ENCODE measurements at regions not wholly inside any gene's neighbourhood (a gene's known extent, or its start where the extent isn't known, plus 50 kb on each side); places are given as distances from the start of the nearest gene placed in this dataset.

DNA sequence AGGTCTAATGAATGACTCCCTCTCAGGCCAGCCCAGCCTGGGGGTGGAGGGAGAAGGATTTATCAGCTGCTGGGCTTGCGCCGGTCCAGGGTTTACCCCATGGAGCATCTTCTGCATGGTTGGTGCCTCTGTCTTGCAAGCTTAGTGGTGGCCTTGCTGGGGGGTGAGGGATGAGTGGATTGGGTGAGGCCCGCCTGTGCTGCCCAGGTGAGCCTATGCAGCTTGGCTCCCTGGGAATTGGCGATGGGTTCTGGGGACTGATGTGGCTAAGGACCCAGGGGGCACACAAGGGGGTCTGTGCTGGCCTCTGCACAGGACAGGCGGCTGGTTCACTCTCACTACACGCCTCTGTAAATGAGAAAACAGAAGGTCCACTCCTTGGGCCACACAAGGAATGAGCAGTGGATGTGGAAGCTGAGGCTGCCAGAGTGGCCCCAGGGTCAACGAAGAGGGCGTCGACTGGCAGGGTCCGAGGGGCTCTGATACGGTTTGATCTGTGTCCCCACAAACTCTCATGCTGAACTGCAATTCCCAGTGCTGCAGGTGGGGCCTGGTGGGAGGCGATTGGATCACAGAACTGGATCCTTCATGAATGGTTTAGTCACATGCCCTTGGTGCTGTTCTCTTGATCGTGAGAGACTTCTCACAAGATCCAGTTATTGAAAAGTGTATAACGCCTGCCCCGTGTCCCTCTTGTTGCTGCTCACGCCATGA, 151.6 kb upstream of the HDAC4 start:
- Histone ChIP-seq H3K27ac (no peak overlapping the region), H3K9me3 (no peaks in the 10 kb centered on the region), H3K4me1 (ENCODE audit: control insufficient read depth in 1 of 2, insufficient read depth in 1 of 2, low read depth in 1 of 2, low read length in 1 of 2) (no peaks in the 10 kb centered on the region), H3K36me3 (no peaks in the 10 kb centered on the region), H3K27me3 (peaks cover 13% of the 10 kb centered on the region), H3K4me3 (ENCODE audit: low read depth in 1 of 2, low read length in 1 of 2) (no peak overlapping the region)
- TF ChIP-seq, protein P1, sequence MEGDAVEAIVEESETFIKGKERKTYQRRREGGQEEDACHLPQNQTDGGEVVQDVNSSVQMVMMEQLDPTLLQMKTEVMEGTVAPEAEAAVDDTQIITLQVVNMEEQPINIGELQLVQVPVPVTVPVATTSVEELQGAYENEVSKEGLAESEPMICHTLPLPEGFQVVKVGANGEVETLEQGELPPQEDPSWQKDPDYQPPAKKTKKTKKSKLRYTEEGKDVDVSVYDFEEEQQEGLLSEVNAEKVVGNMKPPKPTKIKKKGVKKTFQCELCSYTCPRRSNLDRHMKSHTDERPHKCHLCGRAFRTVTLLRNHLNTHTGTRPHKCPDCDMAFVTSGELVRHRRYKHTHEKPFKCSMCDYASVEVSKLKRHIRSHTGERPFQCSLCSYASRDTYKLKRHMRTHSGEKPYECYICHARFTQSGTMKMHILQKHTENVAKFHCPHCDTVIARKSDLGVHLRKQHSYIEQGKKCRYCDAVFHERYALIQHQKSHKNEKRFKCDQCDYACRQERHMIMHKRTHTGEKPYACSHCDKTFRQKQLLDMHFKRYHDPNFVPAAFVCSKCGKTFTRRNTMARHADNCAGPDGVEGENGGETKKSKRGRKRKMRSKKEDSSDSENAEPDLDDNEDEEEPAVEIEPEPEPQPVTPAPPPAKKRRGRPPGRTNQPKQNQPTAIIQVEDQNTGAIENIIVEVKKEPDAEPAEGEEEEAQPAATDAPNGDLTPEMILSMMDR (IDR thresholded peaks at IDR 0.05) = no peak

- Histone ChIP-seq H3K4me1 (ENCODE audit: control insufficient read depth in 1 of 2, insufficient read depth in 1 of 2, low read depth in 1 of 2, low read length in 1 of 2) (no peaks in the 10 kb centered on the region), H3K4me3 (ENCODE audit: low read depth in 1 of 2, low read length in 1 of 2) (no peak overlapping the region), H3K9me3 (no peaks in the 10 kb centered on the region), H3K36me3 (no peaks in the 10 kb centered on the region), H3K27me3 (peaks cover 13% of the 10 kb centered on the region), H3K27ac (no peak overlapping the region)
- TF ChIP-seq, protein P1 (IDR thresholded peaks at IDR 0.05) = no peak
Observed at GRCh38 chr2:239551206-239551605, 150.4 kb upstream of the HDAC4 start.

GRCh38 chr2:239550357-239550756, 149.5 kb upstream of the HDAC4 start:
- no peak overlapping the region for H3K4me3 ChIP-seq (ENCODE audit: low read depth in 1 of 2, low read length in 1 of 2)
- TF ChIP-seq, protein P1 (IDR thresholded peaks at IDR 0.05) = no peak
- no peaks in the 10 kb centered on the region for H3K36me3 ChIP-seq
- no peaks in the 10 kb centered on the region for H3K9me3 ChIP-seq
- H3K27ac ChIP-seq = no peak overlapping the region
- no peaks in the 10 kb centered on the region for H3K4me1 ChIP-seq (ENCODE audit: control insufficient read depth in 1 of 2, insufficient read depth in 1 of 2, low read depth in 1 of 2, low read length in 1 of 2)
- peaks cover 13% of the 10 kb centered on the region for H3K27me3 ChIP-seq

DNA sequence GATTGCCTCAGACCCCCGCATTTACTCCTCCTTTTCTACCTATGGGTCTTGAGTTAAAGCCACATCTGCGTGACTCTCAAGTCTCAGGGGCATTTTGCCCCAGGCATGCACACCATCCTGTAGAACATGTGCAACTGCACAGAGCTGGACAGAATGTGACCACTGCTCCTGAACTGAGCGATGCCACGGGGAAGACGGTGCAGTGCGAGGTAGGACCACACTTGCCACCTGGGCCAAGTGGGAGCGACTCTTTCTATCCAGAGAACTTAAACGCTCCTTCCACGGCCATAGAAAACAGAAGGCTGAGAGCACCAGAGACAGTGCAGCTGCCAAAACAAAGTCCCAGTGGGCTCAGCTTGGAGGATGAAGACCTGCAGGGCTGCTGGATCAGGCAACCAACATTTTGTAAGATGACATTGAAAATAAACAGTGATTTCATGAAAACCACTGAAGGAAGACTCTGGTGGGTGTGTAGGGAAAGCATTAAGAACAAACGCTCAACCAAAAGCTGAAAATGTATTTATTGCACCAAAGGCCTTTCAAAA, 149.0 kb upstream of the HDAC4 start:
- no peaks in the 10 kb centered on the region for H3K36me3 ChIP-seq
- TF ChIP-seq, protein P1 (IDR thresholded peaks at IDR 0.05) = no peak
- H3K27ac ChIP-seq = no peak overlapping the region
- H3K9me3 ChIP-seq = no peaks in the 10 kb centered on the region
- H3K4me1 ChIP-seq (ENCODE audit: control insufficient read depth in 1 of 2, insufficient read depth in 1 of 2, low read depth in 1 of 2, low read length in 1 of 2) = no peaks in the 10 kb centered on the region
- no peak overlapping the region for H3K4me3 ChIP-seq (ENCODE audit: low read depth in 1 of 2, low read length in 1 of 2)
- peaks cover 11% of the 10 kb centered on the region for H3K27me3 ChIP-seq

- TF ChIP-seq, protein P1 (IDR thresholded peaks at IDR 0.05) = no peak
Observed at GRCh38 chr2:239548965-239549595, 148.3 kb upstream of the HDAC4 start.

More at GRCh38 chr2:239548965-239549595, 148.3 kb upstream of the HDAC4 start:
- Histone ChIP-seq H3K9me3 (no peaks in the 10 kb centered on the region), H3K27ac (no peak overlapping the region), H3K4me1 (ENCODE audit: control insufficient read depth in 1 of 2, insufficient read depth in 1 of 2, low read depth in 1 of 2, low read length in 1 of 2) (no peaks in the 10 kb centered on the region), H3K4me3 (ENCODE audit: low read depth in 1 of 2, low read length in 1 of 2) (no peak overlapping the region), H3K27me3 (peaks cover 13% of the 10 kb centered on the region), H3K36me3 (no peaks in the 10 kb centered on the region)
